CD4-positive, alpha-beta T cell treated with Interleukin-12 subunit alpha and Interleukin-12 subunit beta, for 1 hour (primary cell): ENCODE measurements at regions not wholly inside any gene's neighbourhood (a gene's known extent, or its start where the extent isn't known, plus 50 kb on each side); places are given as distances from the start of the nearest gene placed in this dataset.

Experiments
- DNase-seq: peaks from one replicate; pipeline ENCODE4 v3.0.0-alpha.2; 2020

- no peak for DNase-seq
Observed at GRCh38 chr11:122394313-122394712, 261.2 kb upstream of the UBASH3B start.

- DNase-seq, result no peak
Observed at GRCh38 chr11:122393209-122393860, 262.2 kb upstream of the UBASH3B start.

GRCh38 chr11:122392508-122392907 is 263.0 kb upstream of the UBASH3B start:
- no peak for DNase-seq

- DNase-seq, result no peak
Observed at GRCh38 chr11:122391049-122391448, 264.5 kb upstream of the UBASH3B start.

GRCh38 chr11:122383186-122383585 is 267.2 kb upstream of the BLID start:
- no peak for DNase-seq

- DNase-seq, result no peak
Observed at GRCh38 chr11:122375687-122376399, 259.8 kb upstream of the BLID start.

- no peak for DNase-seq
Observed at GRCh38 chr11:122368796-122369195, 252.8 kb upstream of the BLID start.

- no peak for DNase-seq
Observed at GRCh38 chr11:122367809-122368231, 251.8 kb upstream of the BLID start.

GRCh38 chr11:122365610-122366360 is 249.8 kb upstream of the BLID start:
- DNase-seq, result no peak

GRCh38 chr11:122363296-122363695 is 247.3 kb upstream of the BLID start:
- DNase-seq, result no peak

GRCh38 chr11:122362381-122362780 is 246.4 kb upstream of the BLID start:
- no peak for DNase-seq

- no peak for DNase-seq
Observed at GRCh38 chr11:122360875-122361274, 244.9 kb upstream of the BLID start.

GRCh38 chr11:122359081-122359571 is 243.1 kb upstream of the BLID start:
- DNase-seq, result no peak

- no peak for DNase-seq
Observed at GRCh38 chr11:122358292-122358691, 242.3 kb upstream of the BLID start.

GRCh38 chr11:122355968-122356367 is 240.0 kb upstream of the BLID start:
- no peak for DNase-seq

- DNase-seq, result no peak
Observed at GRCh38 chr11:122354025-122354697, 238.1 kb upstream of the BLID start.

GRCh38 chr11:122353561-122353960 is 237.5 kb upstream of the BLID start:
- no peak for DNase-seq

GRCh38 chr11:122348659-122349409 is 232.8 kb upstream of the BLID start:
- DNase-seq, result no peak

- no peak for DNase-seq
Observed at GRCh38 chr11:122346006-122346405, 230.0 kb upstream of the BLID start.

- DNase-seq, result no peak
Observed at GRCh38 chr11:122345586-122345985, 229.6 kb upstream of the BLID start.

GRCh38 chr11:122344215-122344614 is 228.2 kb upstream of the BLID start:
- no peak for DNase-seq

- DNase-seq, result no peak
Observed at GRCh38 chr11:122343210-122343609, 227.2 kb upstream of the BLID start.
